HG02610 (cell line): ENCODE measurements at regions not wholly inside any gene's neighbourhood (a gene's known extent, or its start where the extent isn't known, plus 50 kb on each side); places are given as distances from the start of the nearest gene placed in this dataset.

Source experiments
- ATAC-seq: cut with Tn5 transposase; IDR thresholded peaks from one replicate; pipeline ENCODE4 v1.9.1; 2021; ENCODE audit warnings: mild to moderate bottlenecking, moderate library complexity; ENCODE audit not compliant: unreplicated experiment

GRCh38 chr3:72411843-72412242 is 436.4 kb downstream of the SHQ1 start:
- no peak for ATAC-seq

- no peak for ATAC-seq
Measured at GRCh38 chr3:72411126-72411525, 437.1 kb downstream of the SHQ1 start.

- ATAC-seq: no peak
Measured at GRCh38 chr3:72408983-72409779, 439.1 kb downstream of the SHQ1 start.

- ATAC-seq: no peak
Measured at GRCh38 chr3:72407766-72408165, 440.5 kb downstream of the SHQ1 start.

GRCh38 chr3:72405943-72406566 is 442.2 kb downstream of the SHQ1 start:
- ATAC-seq: no peak

GRCh38 chr3:72401005-72401545 is 447.2 kb downstream of the SHQ1 start:
- no peak for ATAC-seq

- ATAC-seq: no peak
Measured at GRCh38 chr3:72398781-72399180, 449.5 kb downstream of the SHQ1 start.

GRCh38 chr3:72397586-72397985 is 450.7 kb downstream of the SHQ1 start:
- no peak for ATAC-seq

- no peak for ATAC-seq
Measured at GRCh38 chr3:72396899-72397298, 451.3 kb downstream of the SHQ1 start.

- ATAC-seq: no peak
Measured at GRCh38 chr3:72395776-72396311, 452.4 kb downstream of the SHQ1 start.

- no peak for ATAC-seq
Measured at GRCh38 chr3:72393455-72393854, 454.8 kb downstream of the SHQ1 start.

GRCh38 chr3:72391659-72392058 is 456.6 kb downstream of the SHQ1 start:
- ATAC-seq: no peak

- ATAC-seq: no peak
Measured at GRCh38 chr3:72390841-72391240, 457.4 kb downstream of the SHQ1 start.

GRCh38 chr3:72388644-72389043 is 459.6 kb downstream of the SHQ1 start:
- no peak for ATAC-seq

GRCh38 chr3:72388117-72388516 is 460.1 kb downstream of the SHQ1 start:
- no peak for ATAC-seq

GRCh38 chr3:72386327-72387000 is 461.8 kb downstream of the SHQ1 start:
- ATAC-seq: no peak

- no peak for ATAC-seq
Measured at GRCh38 chr3:72385167-72385566, 463.1 kb downstream of the SHQ1 start.

GRCh38 chr3:72384602-72385001 is 463.6 kb downstream of the SHQ1 start:
- ATAC-seq: peak; percentile 43

GRCh38 chr3:72383883-72384282 is 464.4 kb downstream of the SHQ1 start:
- no peak for ATAC-seq

GRCh38 chr3:72383230-72383629 is 465.0 kb downstream of the SHQ1 start:
- no peak for ATAC-seq

GRCh38 chr3:72382460-72382859 is 465.8 kb downstream of the SHQ1 start:
- no peak for ATAC-seq
